ENCODE measurements at regions not wholly inside any gene's neighbourhood (a gene's known extent, or its start where the extent isn't known, plus 50 kb on each side); places are given as distances from the start of the nearest gene placed in this dataset.

- Histone ChIP-seq H4K20me1 (ENCODE audit: control insufficient read depth, insufficient read depth, insufficient read length) (no peaks in the 10 kb centered on the region), H3T11ph (ENCODE audit: low read length) (no peak overlapping the region), H3K27ac (ENCODE audit: insufficient read length, low read depth, low read length) (no peak overlapping the region), H3K56ac (ENCODE audit: insufficient read length, low read depth, low read length) (no peak overlapping the region), H2BK5ac (ENCODE audit: insufficient read length, low read length) (no peak overlapping the region), H2AFZ (ENCODE audit: low read length) (no peak overlapping the region), H3K18ac (ENCODE audit: insufficient read length, low read depth, low read length) (no peak overlapping the region), H2AK5ac (ENCODE audit: insufficient read length, low read length) (no peak overlapping the region), H4K91ac (ENCODE audit: insufficient read length, low read depth, low read length) (no peak overlapping the region), H3K79me1 (ENCODE audit: insufficient read depth, low read depth, low read length, poor library complexity, severe bottlenecking) (no peaks in the 10 kb centered on the region), H3K4me1 (ENCODE audit: insufficient read depth, low read length) (no peaks in the 10 kb centered on the region), H3K27me3 (ENCODE audit: insufficient read depth, low read length) (no peaks in the 10 kb centered on the region), H3K23ac (ENCODE audit: insufficient read length, low read depth, low read length) (no peak overlapping the region), H3K23me2 (ENCODE audit: insufficient read length, low read depth, low read length, poor library complexity, severe bottlenecking) (no peaks in the 10 kb centered on the region), H3K4ac (ENCODE audit: low read depth, low read length) (no peak overlapping the region), H4K5ac (ENCODE audit: insufficient read length, low read depth, low read length) (no peak overlapping the region), H2BK15ac (ENCODE audit: low read depth, low read length) (no peak overlapping the region), H4K8ac (replicated peaks; ENCODE audit: insufficient read length, low read depth, low read length) (no peak overlapping the region), H2BK120ac (ENCODE audit: low read depth, low read length, poor library complexity, severe bottlenecking) (no peak overlapping the region), H3K4me2 (ENCODE audit: insufficient read depth, insufficient read length, low read length) (no peak overlapping the region), H3K9ac (ENCODE audit: extremely low read depth, insufficient read length, low read length) (no peak overlapping the region), H3K14ac (ENCODE audit: insufficient read depth, low read length) (no peak overlapping the region), H3K79me2 (ENCODE audit: insufficient read depth, low read length) (no peaks in the 10 kb centered on the region), H2BK20ac (ENCODE audit: low read depth, low read length, poor library complexity, severe bottlenecking) (no peak overlapping the region), H3K9me3 (ENCODE audit: control insufficient read depth, low read depth, low read length) (no peaks in the 10 kb centered on the region), H2BK12ac (ENCODE audit: insufficient read length, low read depth, low read length) (no peak overlapping the region)
- Mint-ChIP-seq H3K27me3 (ENCODE audit: low read depth) (no peaks in the 10 kb centered on the region), H3K27ac (no peak overlapping the region), H3K4me3 (no peak overlapping the region), H3K4me1 (peaks cover 3 to 8% of the 10 kb centered on the region in 2 experiments; a peak in 3 of 4 replicates), H3K36me3 (ENCODE audit: insufficient read depth in 1 of 3, low read depth in 3 of 3) (peaks cover 0 to 9% (median 0%) of the 10 kb centered on the region in 3 experiments; a peak in 1 of 7 replicates), H3K9me3 (peaks cover 2 to 5% of the 10 kb centered on the region in 2 experiments; a peak in 4 of 5 replicates)
- TF ChIP-seq, protein P1, sequence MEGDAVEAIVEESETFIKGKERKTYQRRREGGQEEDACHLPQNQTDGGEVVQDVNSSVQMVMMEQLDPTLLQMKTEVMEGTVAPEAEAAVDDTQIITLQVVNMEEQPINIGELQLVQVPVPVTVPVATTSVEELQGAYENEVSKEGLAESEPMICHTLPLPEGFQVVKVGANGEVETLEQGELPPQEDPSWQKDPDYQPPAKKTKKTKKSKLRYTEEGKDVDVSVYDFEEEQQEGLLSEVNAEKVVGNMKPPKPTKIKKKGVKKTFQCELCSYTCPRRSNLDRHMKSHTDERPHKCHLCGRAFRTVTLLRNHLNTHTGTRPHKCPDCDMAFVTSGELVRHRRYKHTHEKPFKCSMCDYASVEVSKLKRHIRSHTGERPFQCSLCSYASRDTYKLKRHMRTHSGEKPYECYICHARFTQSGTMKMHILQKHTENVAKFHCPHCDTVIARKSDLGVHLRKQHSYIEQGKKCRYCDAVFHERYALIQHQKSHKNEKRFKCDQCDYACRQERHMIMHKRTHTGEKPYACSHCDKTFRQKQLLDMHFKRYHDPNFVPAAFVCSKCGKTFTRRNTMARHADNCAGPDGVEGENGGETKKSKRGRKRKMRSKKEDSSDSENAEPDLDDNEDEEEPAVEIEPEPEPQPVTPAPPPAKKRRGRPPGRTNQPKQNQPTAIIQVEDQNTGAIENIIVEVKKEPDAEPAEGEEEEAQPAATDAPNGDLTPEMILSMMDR (conservative IDR thresholded peaks at IDR 0.05), result no peak
- WGBS (ENCODE audit: extremely low coverage, insufficient read length, low lambda C conversion rate), result no CpG with 5 or more reads among the region's 1 CpG
- DNase-seq, result no peak
Observed at GRCh38 chr13:107969546-107969945, 245.8 kb downstream of the LIG4 start.

Data from H9 (cell line).